Retinal pigment epithelial cell (primary cell): ENCODE measurements at regions not wholly inside any gene's neighbourhood (a gene's known extent, or its start where the extent isn't known, plus 50 kb on each side); places are given as distances from the start of the nearest gene placed in this dataset.

Source experiments
- DNase-seq: peaks from one replicate; pipeline ENCODE4 v3.0.0-alpha.2; 2010; ENCODE audit warnings: low read depth
- H3K4me3 ChIP-seq: 2 replicates; pipeline ENCODE4 v1.5.1; 2011; ENCODE audit warnings: mild to moderate bottlenecking, low read length, control low read depth, moderate library complexity
- TF ChIP-seq, protein P1 (sequence below): conservative IDR thresholded peaks from 2 replicates; pipeline ENCODE4 v1.5.1; 2011; ENCODE audit warnings: low read depth, low read length, control low read depth, inconsistent platforms

DNA sequence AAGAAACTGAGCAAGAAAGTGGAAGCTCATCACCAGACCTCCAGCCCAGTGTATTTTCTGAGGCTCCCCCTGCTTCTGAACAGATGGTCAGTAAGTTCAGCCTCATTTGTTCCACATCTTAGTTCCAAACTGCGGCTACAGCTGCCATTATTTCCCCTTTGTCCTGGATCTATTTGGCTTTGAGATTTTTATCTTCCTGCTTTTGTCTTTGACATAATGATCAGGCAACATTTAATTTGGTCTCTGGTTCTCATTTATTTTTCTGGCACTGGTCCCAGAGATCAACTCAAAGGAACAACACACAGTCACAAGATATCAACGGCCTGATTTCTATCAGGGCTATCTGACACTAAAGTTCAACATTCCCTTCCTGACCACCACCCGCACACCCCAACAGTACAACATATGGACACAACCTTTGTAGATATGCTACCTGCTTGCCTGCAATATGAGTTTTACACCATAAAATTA is 137.5 kb downstream of the FAM76B start:
- DNase-seq, result peak; percentile 55
- TF ChIP-seq, protein P1, sequence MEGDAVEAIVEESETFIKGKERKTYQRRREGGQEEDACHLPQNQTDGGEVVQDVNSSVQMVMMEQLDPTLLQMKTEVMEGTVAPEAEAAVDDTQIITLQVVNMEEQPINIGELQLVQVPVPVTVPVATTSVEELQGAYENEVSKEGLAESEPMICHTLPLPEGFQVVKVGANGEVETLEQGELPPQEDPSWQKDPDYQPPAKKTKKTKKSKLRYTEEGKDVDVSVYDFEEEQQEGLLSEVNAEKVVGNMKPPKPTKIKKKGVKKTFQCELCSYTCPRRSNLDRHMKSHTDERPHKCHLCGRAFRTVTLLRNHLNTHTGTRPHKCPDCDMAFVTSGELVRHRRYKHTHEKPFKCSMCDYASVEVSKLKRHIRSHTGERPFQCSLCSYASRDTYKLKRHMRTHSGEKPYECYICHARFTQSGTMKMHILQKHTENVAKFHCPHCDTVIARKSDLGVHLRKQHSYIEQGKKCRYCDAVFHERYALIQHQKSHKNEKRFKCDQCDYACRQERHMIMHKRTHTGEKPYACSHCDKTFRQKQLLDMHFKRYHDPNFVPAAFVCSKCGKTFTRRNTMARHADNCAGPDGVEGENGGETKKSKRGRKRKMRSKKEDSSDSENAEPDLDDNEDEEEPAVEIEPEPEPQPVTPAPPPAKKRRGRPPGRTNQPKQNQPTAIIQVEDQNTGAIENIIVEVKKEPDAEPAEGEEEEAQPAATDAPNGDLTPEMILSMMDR, result no peak
- no peak overlapping the region for H3K4me3 ChIP-seq

DNA sequence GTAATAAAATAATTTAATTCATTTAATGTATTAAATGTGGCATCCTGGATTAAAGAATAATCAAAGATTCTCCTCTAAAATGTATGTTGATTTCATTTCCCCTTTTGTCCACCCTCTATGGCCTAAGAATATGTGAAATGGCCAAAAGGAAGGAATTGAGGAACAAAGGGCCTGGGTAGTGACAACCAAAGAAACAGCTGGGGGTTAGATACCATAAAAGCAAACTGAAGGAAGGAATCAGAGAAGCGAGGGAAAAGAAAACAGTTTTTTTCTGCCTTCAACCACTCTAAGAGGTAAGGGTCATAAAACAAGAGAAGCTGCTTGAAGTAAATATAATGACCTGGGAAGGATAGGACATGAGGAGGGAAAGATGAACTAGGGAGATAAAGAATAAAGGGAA is 139.3 kb downstream of the FAM76B start:
- H3K4me3 ChIP-seq, result no peak overlapping the region
- TF ChIP-seq, protein P1, result no peak
- DNase-seq, result no peak

DNA sequence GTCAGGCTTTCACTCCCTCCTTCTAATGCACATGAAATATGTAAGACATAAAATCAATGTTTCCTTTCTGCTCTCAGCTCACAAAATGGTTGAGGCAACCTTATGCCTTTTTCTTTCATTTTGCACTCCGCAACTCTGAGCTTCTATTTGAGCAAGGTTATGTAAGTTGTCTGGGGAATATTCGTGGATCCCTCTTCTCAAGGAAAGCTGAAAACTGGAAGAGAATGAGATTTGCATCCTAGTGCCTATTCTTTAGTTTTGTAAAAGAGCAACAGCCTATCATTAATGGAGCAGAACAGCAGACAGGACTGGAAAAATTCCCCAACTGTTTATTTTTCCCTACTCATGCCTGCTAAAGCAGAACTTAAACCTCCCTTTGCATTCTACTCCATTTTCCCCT is 141.7 kb downstream of the FAM76B start:
- TF ChIP-seq, protein P1, result no peak
- no peak for DNase-seq
- H3K4me3 ChIP-seq, result no peak overlapping the region

DNA sequence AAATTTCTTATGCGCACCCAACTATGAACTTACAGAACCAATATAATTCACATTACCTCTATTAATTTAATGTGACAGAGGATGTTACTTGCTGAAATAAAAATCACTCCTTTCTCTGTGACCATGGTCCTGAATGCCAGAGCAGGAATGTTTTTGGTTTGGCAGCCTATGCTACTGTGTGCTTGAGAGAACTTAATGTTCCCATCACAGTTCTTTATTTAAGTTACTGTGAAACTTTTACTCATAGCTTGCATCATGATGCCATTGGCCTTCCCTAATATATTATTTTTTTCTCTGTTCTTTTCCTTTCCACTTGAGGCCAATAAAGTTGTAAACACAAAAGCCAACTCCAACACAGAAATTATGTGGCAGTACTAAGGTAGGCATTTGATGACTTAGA is 142.2 kb downstream of the FAM76B start:
- DNase-seq, result no peak
- TF ChIP-seq, protein P1, result no peak
- H3K4me3 ChIP-seq, result no peak overlapping the region

DNA sequence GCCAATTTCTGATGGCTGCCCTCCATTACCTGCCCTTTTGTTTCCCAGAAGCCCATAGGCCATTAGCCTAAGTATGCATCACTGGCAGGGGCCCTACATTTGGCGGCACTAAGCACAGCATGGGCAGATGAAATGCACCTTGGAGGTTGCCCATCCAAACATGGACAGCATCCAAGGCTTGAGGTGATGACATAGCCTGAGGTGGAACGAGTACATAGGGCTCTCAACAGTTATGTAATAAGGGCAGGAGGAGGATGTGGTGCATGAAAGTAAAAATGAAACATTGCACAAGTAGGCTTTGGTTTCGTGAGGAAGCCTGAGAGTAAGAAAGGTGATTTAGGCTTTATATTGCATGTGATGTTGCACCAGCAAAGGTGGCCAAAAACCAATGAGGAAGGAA is 148.1 kb downstream of the FAM76B start:
- TF ChIP-seq, protein P1, result no peak
- DNase-seq, result no peak

DNA sequence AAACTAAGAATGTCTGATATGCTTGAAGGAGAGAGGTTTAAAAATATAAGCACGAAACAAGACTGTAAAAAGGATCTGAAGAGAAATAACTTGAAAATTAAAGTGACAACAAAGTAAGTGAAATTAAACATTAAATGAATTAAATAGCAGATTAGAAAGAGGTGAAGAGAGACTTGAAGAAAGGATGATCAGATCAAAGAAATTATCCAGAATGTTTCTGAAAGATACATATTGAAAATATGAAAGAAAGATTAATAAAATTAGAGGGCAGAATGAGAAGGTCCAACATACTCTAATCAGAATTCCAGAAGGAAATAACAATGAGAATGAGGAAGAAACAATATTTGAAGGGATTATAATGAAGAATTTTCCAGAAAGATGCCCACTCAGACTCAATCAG is 151.1 kb downstream of the FAM76B start:
- DNase-seq, result no peak
- TF ChIP-seq, protein P1, result no peak
- no peak overlapping the region for H3K4me3 ChIP-seq

More for the DNA sequence above, 148.1 kb downstream of the FAM76B start:
- no peak overlapping the region for H3K4me3 ChIP-seq

DNA sequence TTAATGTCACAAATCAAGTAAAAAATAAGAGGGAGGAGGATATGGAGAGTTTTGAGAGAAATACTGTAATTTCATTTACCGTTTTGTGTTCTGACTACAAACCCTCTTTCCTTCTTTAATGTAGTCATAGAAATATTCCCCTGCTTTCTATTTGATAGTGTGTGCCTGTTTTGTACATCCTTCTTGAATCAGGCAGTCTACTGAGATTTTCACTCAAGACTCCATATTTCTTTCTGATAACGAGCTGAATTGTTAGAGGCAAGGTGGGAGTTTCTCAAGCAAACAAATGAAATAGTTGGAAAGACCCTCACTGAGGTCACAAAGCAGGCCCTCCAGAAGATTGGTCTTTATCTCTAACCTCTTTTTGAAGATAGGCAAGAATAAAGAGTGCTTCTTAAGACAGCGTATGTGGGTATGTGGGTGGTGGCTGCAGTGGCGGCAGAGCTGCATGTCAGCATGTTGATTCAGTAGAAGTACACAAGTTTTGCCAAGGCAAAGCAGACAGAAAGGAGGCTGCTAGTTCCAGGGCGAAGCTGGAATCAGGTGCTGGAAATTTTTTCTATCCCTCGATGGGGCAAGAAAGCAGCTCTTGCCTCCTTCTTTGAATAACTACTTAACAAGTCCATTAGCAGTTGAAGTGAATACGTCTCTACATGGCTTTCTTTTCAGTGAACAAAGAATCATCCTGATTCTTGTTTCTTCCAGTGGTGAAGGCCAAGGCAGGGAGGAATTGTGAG is 164.2 kb downstream of the FAM76B start:
- no peak overlapping the region for H3K4me3 ChIP-seq
- DNase-seq, result no peak
- TF ChIP-seq, protein P1, result no peak
